Common myeloid progenitor, CD34-positive (primary cell): ENCODE measurements at regions not wholly inside any gene's neighbourhood (a gene's known extent, or its start where the extent isn't known, plus 50 kb on each side); places are given as distances from the start of the nearest gene placed in this dataset.
"Not testable (repeated sequence)": the region's sequence is repeated elsewhere in the genome, so short reads cannot be mapped to it uniquely, and the experiment has no call there.

Experiments
- CTCF ChIA-PET: fragments of 350-600 bp; sonication (Branson Sonifier 250); formaldehyde crosslinking; loops from one replicate; lab custom pipeline; 2021; ENCODE audit warnings: antibody characterized with exemption; lab: Charles Lee
- POLR2A ChIA-PET: fragments of 350-600 bp; sonication (Branson Sonifier 250); formaldehyde crosslinking; loops from one replicate; lab custom pipeline; 2021; ENCODE audit warnings: antibody characterized with exemption; lab: Charles Lee
- DNase-seq, 3 donors: peaks; one replicate each; pipeline versions ENCODE4 v3.0.0 to v3.0.0-alpha.2; 2013
- H3K27ac ChIP-seq, 2 experiments: 1 replicate in 1 of 2; 2 replicates in 1 of 2; pipeline ENCODE4 v1.7.0; 2013; ENCODE audit warnings: inconsistent platforms in 2 of 2, low read length in 2 of 2, mild to moderate bottlenecking in 2 of 2, low read depth in 1 of 2, moderate library complexity in 1 of 2; ENCODE audit not compliant: severe bottlenecking in 2 of 2, insufficient read depth in 1 of 2, poor library complexity in 1 of 2
- H3K27me3 ChIP-seq, 5 experiments: replicated peaks in 2 of 5; 1 replicate in 3 of 5; 2 replicates in 2 of 5; pipeline versions ENCODE4 v1.6.1 to v1.7.0; 2013; ENCODE audit warnings: low read length in 4 of 5, mild to moderate bottlenecking in 2 of 5, moderate library complexity in 2 of 5, inconsistent platforms in 1 of 5; ENCODE audit not compliant: insufficient read depth in 5 of 5, control insufficient read depth in 4 of 5
- H3K36me3 ChIP-seq, 4 experiments: 1 replicate in 2 of 4; 2 replicates in 2 of 4; pipeline versions ENCODE4 v1.6.1 to v1.7.0; 2013; ENCODE audit warnings: low read length in 3 of 4, control low read depth in 1 of 4, mild to moderate bottlenecking in 1 of 4; ENCODE audit not compliant: control insufficient read depth in 4 of 4, insufficient read depth in 4 of 4
- H3K4me1 ChIP-seq, 4 experiments: 1 replicate in 3 of 4; 2 replicates in 1 of 4; pipeline versions ENCODE4 v1.6.1 to v1.7.1; 2013; ENCODE audit warnings: low read length in 3 of 4, mild to moderate bottlenecking in 3 of 4, control low read depth in 1 of 4, inconsistent platforms in 1 of 4, moderate library complexity in 1 of 4; ENCODE audit not compliant: control insufficient read depth in 4 of 4, insufficient read depth in 4 of 4; ENCODE audit errors: control extremely low read depth in 1 of 4
- H3K4me3 ChIP-seq, 7 experiments: 1 replicate in 4 of 7; 2 replicates in 3 of 7; pipeline versions ENCODE4 v1.5.1 to v1.7.0; 2013; ENCODE audit warnings: mild to moderate bottlenecking in 7 of 7, low read length in 6 of 7, moderate library complexity in 6 of 7, inconsistent platforms in 2 of 7, low read depth in 2 of 7, control low read depth in 1 of 7; ENCODE audit not compliant: insufficient read depth in 4 of 7, control insufficient read depth in 1 of 7; ENCODE audit errors: extremely low read depth in 1 of 7
- H3K9me3 ChIP-seq, 5 experiments: 1 replicate in 4 of 5; 2 replicates in 1 of 5; pipeline versions ENCODE4 v1.6.1 to v1.7.1; 2013; ENCODE audit warnings: low read length in 4 of 5, mild to moderate bottlenecking in 2 of 5, inconsistent platforms in 1 of 5, low read depth in 1 of 5, moderate library complexity in 1 of 5; ENCODE audit not compliant: control insufficient read depth in 4 of 5, insufficient read depth in 2 of 5; ENCODE audit errors: control extremely low read depth in 1 of 5
- WGBS: methylation state at CpG from one replicate; pipeline ENCODE4 v1.1.5; 2013; ENCODE audit not compliant: insufficient coverage; 5-methylcytosine and 5-hydroxymethylcytosine counted together

- no peak for DNase-seq
- 97% methylated on average over 4 of the region's 10 CpGs for WGBS
- no peaks in the 10 kb centered on the region for H3K4me1 ChIP-seq
- H3K4me3 ChIP-seq = no peak overlapping the region
- H3K9me3 ChIP-seq = no peaks in the 10 kb centered on the region
- POLR2A ChIA-PET = no interaction called here
- no peaks in the 10 kb centered on the region for H3K36me3 ChIP-seq
- CTCF ChIA-PET = no interaction called here
- H3K27me3 ChIP-seq = peaks cover 0 to 23% (median 6%) of the 10 kb centered on the region in 5 experiments
- no peak overlapping the region for H3K27ac ChIP-seq
These were observed 83.4 kb upstream of the ESRRB start for GRCh38 chr14:76292561-76292960.

DNA sequence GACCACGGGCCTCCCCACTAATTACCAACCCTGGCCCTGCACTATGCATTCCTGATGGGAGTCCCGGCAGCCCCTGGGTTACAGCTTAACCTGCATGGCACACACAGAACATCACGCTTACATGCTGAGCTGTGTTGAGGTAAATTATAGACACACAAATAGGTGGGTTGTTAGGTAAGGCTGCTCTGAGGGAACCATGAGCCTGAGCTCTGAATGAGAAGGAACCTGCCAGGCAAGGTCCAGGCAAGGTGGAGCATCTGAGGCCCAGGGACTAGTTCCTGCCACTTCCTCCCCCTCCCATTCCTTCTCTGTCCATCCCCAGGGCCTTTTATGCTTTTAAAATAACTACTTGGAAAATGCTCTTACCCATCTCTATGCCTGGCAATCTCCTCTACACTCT is 82.7 kb upstream of the ESRRB start:
- no peak overlapping the region for H3K4me3 ChIP-seq
- no peaks in the 10 kb centered on the region for H3K9me3 ChIP-seq
- WGBS = 100% methylated on average over 1 of the region's 3 CpGs
- POLR2A ChIA-PET = interaction anchor here (1.1 kb wide), 1 partner anchor 20 kb away, joined by 3 read pairs; no protein-coding TSS in a partner anchor
- CTCF ChIA-PET = no interaction called here
- H3K27ac ChIP-seq = no peak overlapping the region
- DNase-seq = no peak
- H3K36me3 ChIP-seq = no peaks in the 10 kb centered on the region
- H3K4me1 ChIP-seq = no peaks in the 10 kb centered on the region
- H3K27me3 ChIP-seq = peaks cover 0 to 23% (median 6%) of the 10 kb centered on the region in 5 experiments

- POLR2A ChIA-PET = interaction anchor here (1.1 kb wide), 1 partner anchor 20 kb away, joined by 3 read pairs; no protein-coding TSS in a partner anchor
- CTCF ChIA-PET = no interaction called here
These were observed 82.0 kb upstream of the ESRRB start for GRCh38 chr14:76293923-76294322.

DNA sequence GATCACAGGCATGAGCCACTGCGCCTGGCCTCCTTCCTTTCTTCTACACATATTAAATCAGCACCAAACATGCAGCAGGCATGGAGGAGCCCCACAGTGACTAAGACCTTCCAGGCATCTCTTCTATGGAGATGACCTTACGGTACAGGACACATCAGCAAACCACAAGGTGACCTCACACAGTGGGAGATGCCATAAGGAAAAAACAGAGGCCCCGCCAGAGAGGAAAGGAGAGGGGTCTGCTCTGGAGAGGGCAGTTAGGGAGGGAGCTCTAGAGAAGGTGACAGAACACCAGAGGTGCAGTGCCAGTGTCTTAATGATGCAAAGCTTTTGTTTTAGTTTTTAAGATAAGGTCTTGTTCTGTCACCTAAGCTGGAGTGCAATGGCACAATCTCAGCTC is 81.1 kb upstream of the ESRRB start:
- CTCF ChIA-PET = interaction anchor here (1.7 kb wide), 1 partner anchor 57 kb away, joined by 5 read pairs; no protein-coding TSS in a partner anchor
- H3K36me3 ChIP-seq = no peaks in the 10 kb centered on the region
- H3K4me1 ChIP-seq = no peaks in the 10 kb centered on the region
- H3K27ac ChIP-seq = no peak overlapping the region
- no peaks in the 10 kb centered on the region for H3K9me3 ChIP-seq
- DNase-seq = no peak
- peaks cover 0 to 16% (median 6%) of the 10 kb centered on the region in 5 experiments for H3K27me3 ChIP-seq
- 100% methylated on average over 2 of the region's 3 CpGs for WGBS
- POLR2A ChIA-PET = no interaction called here
- no peak overlapping the region for H3K4me3 ChIP-seq

More at GRCh38 chr14:76293923-76294322, 82.0 kb upstream of the ESRRB start:
- no peaks in the 10 kb centered on the region for H3K9me3 ChIP-seq
- peaks cover 0 to 23% (median 6%) of the 10 kb centered on the region in 5 experiments for H3K27me3 ChIP-seq
- H3K4me3 ChIP-seq = no peak overlapping the region
- WGBS = 100% methylated on average over 2 of the region's 3 CpGs
- no peak for DNase-seq
- H3K36me3 ChIP-seq = no peaks in the 10 kb centered on the region
- H3K27ac ChIP-seq = no peak overlapping the region
- no peaks in the 10 kb centered on the region for H3K4me1 ChIP-seq

GRCh38 chr14:76298896-76299295 is 77.0 kb upstream of the ESRRB start:
- peaks cover 0 to 3% (median 0%) of the 10 kb centered on the region in 5 experiments for H3K9me3 ChIP-seq
- H3K27ac ChIP-seq = no peak overlapping the region
- no peaks in the 10 kb centered on the region for H3K36me3 ChIP-seq
- WGBS = 95% methylated on average over 2 of the region's 5 CpGs
- ChIA-PET POLR2A (no interaction called here), CTCF (no interaction called here)
- no peak for DNase-seq
- peaks cover 0 to 17% (median 5%) of the 10 kb centered on the region in 5 experiments for H3K27me3 ChIP-seq
- no peak overlapping the region for H3K4me3 ChIP-seq
- H3K4me1 ChIP-seq = no peaks in the 10 kb centered on the region

GRCh38 chr14:76303188-76303587 is 72.7 kb upstream of the ESRRB start:
- H3K27ac ChIP-seq, H3K36me3 ChIP-seq, POLR2A ChIA-PET, H3K27me3 ChIP-seq, H3K4me3 ChIP-seq, CTCF ChIA-PET, H3K4me1 ChIP-seq, DNase-seq, H3K9me3 ChIP-seq: not testable (repeated sequence)
- 83% methylated on average over 1 of the region's 7 CpGs for WGBS

- DNase-seq = no peak
- Histone ChIP-seq H3K36me3 (no peaks in the 10 kb centered on the region), H3K4me3 (no peak overlapping the region), H3K27ac (no peak overlapping the region), H3K4me1 (no peaks in the 10 kb centered on the region), H3K27me3 (peaks cover 4 to 18% (median 8%) of the 10 kb centered on the region in 5 experiments), H3K9me3 (peaks cover 0 to 3% (median 0%) of the 10 kb centered on the region in 5 experiments)
- WGBS = 85% methylated on average over 6 of the region's 7 CpGs
- ChIA-PET POLR2A (no interaction called here), CTCF (interaction anchor here (0.6 kb wide), 1 partner anchor 9 kb away, joined by 4 read pairs; no protein-coding TSS in a partner anchor)
These were observed 71.2 kb upstream of the ESRRB start for GRCh38 chr14:76304536-76305267.
